Activated T-helper 1 cell treated with anti-CD3 and anti-CD28 coated beads, Interleukin-12 subunit alpha, Interleukin-12 subunit beta, Interleukin-2, Interleukin-4 antibody, amounts not matched to agents 30 ng/mL and 10 ng/mL and 1 ng/mL, durations not matched to agents 14 hours and 24 hours and 36 hours (primary cell): ENCODE measurements at regions not wholly inside any gene's neighbourhood (a gene's known extent, or its start where the extent isn't known, plus 50 kb on each side); places are given as distances from the start of the nearest gene placed in this dataset.
A peak's percentile ranks its signal among the peaks of the same experiment; 100 is the strongest.

Source experiments
- DNase-seq: peaks from one replicate; pipeline ENCODE4 v3.0.0; 2021; ENCODE audit warnings: low spot score
- H3K27ac Mint-ChIP-seq: one replicate; pipeline ENCODE4 v1.8.0; 2021; ENCODE audit warnings: mild to moderate bottlenecking, mixed read lengths
- H3K27me3 Mint-ChIP-seq: one replicate; pipeline ENCODE4 v1.8.0; 2022; ENCODE audit warnings: mild to moderate bottlenecking, moderate library complexity, mixed read lengths; ENCODE audit not compliant: insufficient read depth
- H3K36me3 Mint-ChIP-seq: one replicate; pipeline ENCODE4 v1.8.0; 2021; ENCODE audit warnings: low read depth, mixed read lengths
- H3K4me1 Mint-ChIP-seq: one replicate; pipeline ENCODE4 v1.8.0; 2021; ENCODE audit warnings: low read depth, mixed read lengths
- H3K4me3 Mint-ChIP-seq: one replicate; pipeline ENCODE4 v1.8.0; 2021; ENCODE audit warnings: mild to moderate bottlenecking, moderate library complexity, mixed read lengths
- H3K9me3 Mint-ChIP-seq: one replicate; pipeline ENCODE4 v1.8.0; 2021; ENCODE audit warnings: mixed read lengths
- intact Hi-C: fragments of 100-400 bp; cut with micrococcal nuclease; formaldehyde crosslinking; loops from one replicate; pipeline ENCODE4 v1.15.1; 2024

- H3K36me3 Mint-ChIP-seq = peaks cover 10% of the 10 kb centered on the region
- H3K27ac Mint-ChIP-seq = no peak overlapping the region
- intact Hi-C loops = no loop called here
- H3K4me1 Mint-ChIP-seq = no peaks in the 10 kb centered on the region
- DNase-seq = no peak
- no peak overlapping the region for H3K4me3 Mint-ChIP-seq
- H3K9me3 Mint-ChIP-seq = peaks cover 22% of the 10 kb centered on the region
- H3K27me3 Mint-ChIP-seq = peaks cover 2% of the 10 kb centered on the region
These were observed 84.5 kb upstream of the SVIL start for GRCh38 chr10:29719281-29719675.

- H3K9me3 Mint-ChIP-seq = peaks cover 13% of the 10 kb centered on the region
- peaks cover 8% of the 10 kb centered on the region for H3K36me3 Mint-ChIP-seq
- H3K4me3 Mint-ChIP-seq = no peak overlapping the region
- DNase-seq = no peak
- no peak overlapping the region for H3K27ac Mint-ChIP-seq
- H3K27me3 Mint-ChIP-seq = peaks cover 2% of the 10 kb centered on the region
- no peaks in the 10 kb centered on the region for H3K4me1 Mint-ChIP-seq
- intact Hi-C loops = no loop called here
These were observed 80.5 kb upstream of the SVIL start for GRCh38 chr10:29715296-29715695.

DNA sequence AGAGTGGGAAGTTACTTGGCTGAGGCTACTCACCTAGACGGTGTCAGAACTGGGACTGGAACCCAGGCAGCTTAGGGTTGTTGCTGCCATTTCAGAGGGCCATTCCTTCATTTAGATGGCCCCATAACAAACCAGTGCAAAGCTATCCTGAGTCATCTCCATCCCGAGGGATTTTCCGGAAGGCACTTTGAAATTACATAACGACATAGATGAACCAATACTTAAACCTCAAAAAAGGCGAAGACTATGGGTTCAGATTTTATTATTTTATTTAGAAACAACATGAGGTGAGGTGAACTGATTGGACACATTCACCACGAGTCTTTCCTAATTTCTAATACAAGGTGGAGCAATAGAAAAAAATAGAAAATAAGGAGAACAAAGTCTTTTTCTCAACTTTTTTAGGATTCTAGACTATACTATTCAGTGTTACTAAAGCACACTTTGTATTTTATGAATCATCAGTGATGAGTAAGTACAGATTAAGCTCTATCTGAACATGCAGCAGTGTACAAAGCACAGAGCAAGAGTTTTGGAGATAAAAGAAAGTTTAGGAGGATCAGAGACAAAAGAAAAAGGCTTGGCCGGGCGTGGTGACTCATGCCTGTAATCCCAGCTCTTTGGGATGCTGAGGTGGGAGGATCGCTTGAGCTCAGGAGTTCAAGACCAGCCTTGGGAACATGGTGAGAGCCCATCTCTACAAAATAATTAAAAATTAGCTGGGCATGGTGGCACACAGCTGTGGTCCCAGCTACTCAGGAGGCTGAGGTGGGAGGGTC, 79.5 kb upstream of the SVIL start:
- intact Hi-C loops = no loop called here

GRCh38 chr10:29713450-29713849, 78.7 kb upstream of the SVIL start:
- Mint-ChIP-seq H3K27ac (no peak overlapping the region), H3K27me3 (no peaks in the 10 kb centered on the region), H3K36me3 (peaks cover 3% of the 10 kb centered on the region), H3K4me3 (no peak overlapping the region), H3K9me3 (peaks cover 3% of the 10 kb centered on the region), H3K4me1 (no peaks in the 10 kb centered on the region)
- intact Hi-C loops = no loop called here
- no peak for DNase-seq

More for the DNA sequence above, 79.5 kb upstream of the SVIL start:
- no peak overlapping the region for H3K27ac Mint-ChIP-seq
- H3K4me3 Mint-ChIP-seq = no peak overlapping the region
- no peak for DNase-seq
- peaks cover under 1% of the 10 kb centered on the region for H3K27me3 Mint-ChIP-seq
- H3K4me1 Mint-ChIP-seq = no peaks in the 10 kb centered on the region
- H3K36me3 Mint-ChIP-seq = peaks cover 6% of the 10 kb centered on the region
- H3K9me3 Mint-ChIP-seq = peaks cover 5% of the 10 kb centered on the region

DNA sequence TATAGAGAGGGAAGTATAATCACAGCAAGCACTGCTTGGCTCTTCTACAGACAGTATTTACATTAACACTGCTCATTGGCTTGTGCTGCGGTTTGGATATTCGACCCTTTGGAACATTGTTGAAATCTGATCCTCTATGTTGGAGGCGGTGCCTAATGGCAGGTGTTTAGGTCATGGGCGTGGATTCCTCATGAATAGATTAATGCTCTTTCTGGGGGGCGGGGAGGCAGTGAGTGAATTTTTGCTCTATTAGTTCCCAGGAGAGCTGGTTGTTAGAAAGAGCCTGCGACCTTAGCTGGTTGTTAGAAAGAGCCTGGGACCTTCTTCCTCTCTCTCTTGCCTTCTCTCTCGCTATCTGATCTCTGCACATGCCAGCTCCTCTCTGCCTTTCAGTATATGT, 77.3 kb upstream of the SVIL start:
- H3K9me3 Mint-ChIP-seq = peaks cover 3% of the 10 kb centered on the region
- H3K4me3 Mint-ChIP-seq = no peak overlapping the region
- H3K4me1 Mint-ChIP-seq = no peaks in the 10 kb centered on the region
- H3K27ac Mint-ChIP-seq = no peak overlapping the region
- DNase-seq = no peak
- H3K36me3 Mint-ChIP-seq = peaks cover 1% of the 10 kb centered on the region
- intact Hi-C loops = no loop called here
- H3K27me3 Mint-ChIP-seq = no peaks in the 10 kb centered on the region

DNA sequence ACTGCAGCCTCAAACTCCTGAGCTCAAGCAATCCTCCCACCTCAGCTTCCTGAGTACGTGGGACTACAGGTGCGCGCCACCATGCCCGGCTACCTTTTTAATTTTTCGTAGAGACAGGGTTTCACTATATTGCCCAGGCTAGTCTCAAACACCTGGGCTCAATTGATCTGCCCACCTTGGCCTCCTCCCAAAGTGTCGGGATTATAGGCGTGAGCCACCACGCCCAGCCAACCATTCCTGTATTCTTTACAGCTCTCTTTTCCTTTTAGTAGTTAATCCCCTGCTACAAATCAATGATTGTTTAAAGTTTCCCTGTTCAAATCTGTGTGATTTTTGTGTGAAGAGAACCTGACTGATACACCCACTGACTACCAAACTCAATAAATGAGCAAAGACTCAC, 75.4 kb upstream of the SVIL start:
- Mint-ChIP-seq H3K27me3 (no peaks in the 10 kb centered on the region), H3K9me3 (no peaks in the 10 kb centered on the region), H3K4me1 (peaks cover 5% of the 10 kb centered on the region), H3K27ac (no peak overlapping the region), H3K36me3 (peaks cover 3% of the 10 kb centered on the region), H3K4me3 (no peak overlapping the region)
- no peak for DNase-seq
- intact Hi-C loops = no loop called here

DNA sequence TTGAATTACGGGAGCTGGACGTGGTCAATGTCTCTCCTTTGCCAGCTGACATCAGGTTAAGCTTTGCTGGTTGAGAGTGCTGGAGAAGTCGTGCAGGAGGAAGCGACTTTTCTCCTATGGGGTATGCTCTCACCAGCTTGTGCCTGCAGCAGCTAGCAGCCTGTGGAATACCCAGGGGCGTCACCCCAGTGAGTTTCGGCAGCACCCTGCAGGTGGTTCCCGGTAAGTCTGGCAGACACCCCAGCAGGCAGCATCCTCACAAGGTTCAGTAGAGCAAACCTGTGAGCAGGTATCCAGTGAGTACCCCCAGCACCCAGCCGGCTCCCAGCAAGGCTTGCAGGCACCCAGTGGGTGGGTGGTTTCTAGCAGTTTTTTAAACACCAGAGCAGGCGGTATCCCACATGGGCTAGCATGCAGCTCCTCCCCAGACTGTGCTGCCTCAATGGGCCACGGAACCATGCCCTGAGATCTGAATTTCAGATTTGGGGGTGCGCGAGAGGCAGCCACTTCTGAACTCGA, 74.8 kb upstream of the SVIL start:
- no peak overlapping the region for H3K27ac Mint-ChIP-seq

GRCh38 chr10:29703271-29703670, 68.5 kb upstream of the SVIL start:
- no peak overlapping the region for H3K27ac Mint-ChIP-seq
- intact Hi-C loops = no loop called here
- H3K36me3 Mint-ChIP-seq = peaks cover 3% of the 10 kb centered on the region
- no peaks in the 10 kb centered on the region for H3K27me3 Mint-ChIP-seq
- peaks cover 18% of the 10 kb centered on the region for H3K4me1 Mint-ChIP-seq
- DNase-seq = no peak
- H3K4me3 Mint-ChIP-seq = peak overlapping the region; percentile 35
- no peaks in the 10 kb centered on the region for H3K9me3 Mint-ChIP-seq

More for the DNA sequence above, 74.8 kb upstream of the SVIL start:
- Mint-ChIP-seq H3K27me3 (no peaks in the 10 kb centered on the region), H3K4me3 (no peak overlapping the region), H3K9me3 (no peaks in the 10 kb centered on the region), H3K4me1 (peaks cover 5% of the 10 kb centered on the region), H3K36me3 (peaks cover 3% of the 10 kb centered on the region)
- intact Hi-C loops = no loop called here
- DNase-seq = no peak

- intact Hi-C loops = no loop called here
- H3K36me3 Mint-ChIP-seq = peaks cover 3% of the 10 kb centered on the region
- H3K9me3 Mint-ChIP-seq = no peaks in the 10 kb centered on the region
- peaks cover 18% of the 10 kb centered on the region for H3K4me1 Mint-ChIP-seq
- no peaks in the 10 kb centered on the region for H3K27me3 Mint-ChIP-seq
- no peak overlapping the region for H3K27ac Mint-ChIP-seq
- no peak overlapping the region for H3K4me3 Mint-ChIP-seq
- no peak for DNase-seq
These were observed 67.7 kb upstream of the SVIL start for GRCh38 chr10:29702273-29703164.

DNA sequence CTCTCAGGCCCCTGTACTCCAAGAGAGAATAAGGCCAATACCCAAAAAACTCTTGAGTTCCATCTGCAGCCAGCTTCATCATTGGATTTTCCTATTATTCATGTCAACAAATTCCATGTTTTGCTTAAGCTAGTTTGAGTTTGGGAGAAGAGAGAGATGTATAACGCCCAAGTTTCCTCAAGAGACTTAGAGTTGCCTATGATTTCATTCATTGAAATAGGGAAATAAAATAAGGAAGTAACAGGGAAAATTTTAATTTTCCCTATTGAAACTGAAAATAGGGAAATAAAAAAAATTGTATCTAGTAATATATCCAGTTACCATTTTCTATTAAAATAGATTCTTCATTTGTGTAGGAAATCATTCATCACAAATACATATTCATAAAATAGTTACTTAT, 66.5 kb upstream of the SVIL start:
- no peak overlapping the region for H3K4me3 Mint-ChIP-seq
- no peak for DNase-seq
- intact Hi-C loops = no loop called here
- H3K4me1 Mint-ChIP-seq = peaks cover 15% of the 10 kb centered on the region
- no peak overlapping the region for H3K27ac Mint-ChIP-seq
- H3K36me3 Mint-ChIP-seq = no peaks in the 10 kb centered on the region
- no peaks in the 10 kb centered on the region for H3K27me3 Mint-ChIP-seq
- no peaks in the 10 kb centered on the region for H3K9me3 Mint-ChIP-seq

DNA sequence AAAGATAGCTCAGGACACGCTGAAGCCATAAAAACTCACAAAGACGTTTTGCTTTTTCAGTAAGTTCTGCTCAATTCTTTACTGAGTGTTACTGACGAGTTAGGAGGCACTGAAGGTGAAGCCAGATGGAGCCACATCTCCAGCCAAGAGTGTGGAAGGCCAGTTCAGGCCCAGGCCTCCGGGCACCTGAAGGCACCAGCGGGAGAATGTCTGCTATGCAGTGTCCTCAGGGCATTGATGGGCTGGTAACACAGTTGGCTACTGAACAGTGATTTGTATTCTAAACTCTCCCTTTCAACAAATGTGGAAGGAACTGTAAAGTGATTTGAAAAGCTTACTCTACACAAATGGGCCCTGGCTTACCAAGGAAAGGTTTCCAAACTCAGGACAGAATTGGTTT, 64.8 kb upstream of the SVIL start:
- no peaks in the 10 kb centered on the region for H3K9me3 Mint-ChIP-seq
- H3K36me3 Mint-ChIP-seq = no peaks in the 10 kb centered on the region
- intact Hi-C loops = no loop called here
- peaks cover 13% of the 10 kb centered on the region for H3K4me1 Mint-ChIP-seq
- DNase-seq = no peak
- H3K4me3 Mint-ChIP-seq = no peak overlapping the region
- no peaks in the 10 kb centered on the region for H3K27me3 Mint-ChIP-seq
- no peak overlapping the region for H3K27ac Mint-ChIP-seq

- Mint-ChIP-seq H3K27ac (no peak overlapping the region), H3K27me3 (peaks cover under 1% of the 10 kb centered on the region), H3K36me3 (no peaks in the 10 kb centered on the region), H3K9me3 (no peaks in the 10 kb centered on the region), H3K4me1 (peaks cover 13% of the 10 kb centered on the region), H3K4me3 (no peak overlapping the region)
- intact Hi-C loops = no loop called here
- DNase-seq = no peak
These were observed 64.2 kb upstream of the SVIL start for GRCh38 chr10:29698773-29699490.
